Fibroblast of villous mesenchyme (primary cell): ENCODE measurements at regions not wholly inside any gene's neighbourhood (a gene's known extent, or its start where the extent isn't known, plus 50 kb on each side); places are given as distances from the start of the nearest gene placed in this dataset.

Experiments used
- DNase-seq: peaks from one replicate; pipeline ENCODE4 v3.0.0-alpha.2; 2010; ENCODE audit warnings: low read depth
- H3K4me3 ChIP-seq: 2 replicates; pipeline ENCODE4 v1.5.1; 2011; ENCODE audit warnings: low read depth, mild to moderate bottlenecking, low read length
- CTCF ChIP-seq: IDR thresholded peaks from 2 replicates; pipeline ENCODE4 v1.5.1; 2012; ENCODE audit warnings: low read depth, mild to moderate bottlenecking, low read length; ENCODE audit not compliant: insufficient read depth

DNA sequence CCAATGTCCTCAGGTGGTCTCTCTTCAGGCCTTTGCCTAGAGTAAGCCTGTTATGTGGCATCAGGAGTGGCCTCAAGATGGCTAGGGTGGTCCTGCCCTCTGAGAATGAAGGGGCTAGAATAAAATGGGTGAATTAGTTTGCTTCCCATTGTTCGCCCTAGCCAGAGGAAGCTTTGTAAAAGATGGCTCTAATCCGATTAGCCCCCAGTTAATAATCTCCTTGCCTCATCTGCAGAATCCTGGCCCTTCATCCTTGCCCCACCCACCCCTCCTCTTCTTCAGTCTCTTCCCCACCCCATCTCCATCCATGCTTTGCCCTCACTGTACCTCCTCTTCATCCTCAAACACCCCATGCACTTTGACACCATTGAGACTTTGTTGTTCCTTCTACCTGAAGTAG, 57.4 kb upstream of the LGALSL start:
- no peak for TF ChIP-seq CTCF
- DNase-seq = no peak
- no peak overlapping the region for H3K4me3 ChIP-seq

GRCh38 chr2:64398516-64399129, 55.3 kb upstream of the LGALSL start:
- no peak for TF ChIP-seq CTCF
- H3K4me3 ChIP-seq = no peak overlapping the region
- no peak for DNase-seq

DNA sequence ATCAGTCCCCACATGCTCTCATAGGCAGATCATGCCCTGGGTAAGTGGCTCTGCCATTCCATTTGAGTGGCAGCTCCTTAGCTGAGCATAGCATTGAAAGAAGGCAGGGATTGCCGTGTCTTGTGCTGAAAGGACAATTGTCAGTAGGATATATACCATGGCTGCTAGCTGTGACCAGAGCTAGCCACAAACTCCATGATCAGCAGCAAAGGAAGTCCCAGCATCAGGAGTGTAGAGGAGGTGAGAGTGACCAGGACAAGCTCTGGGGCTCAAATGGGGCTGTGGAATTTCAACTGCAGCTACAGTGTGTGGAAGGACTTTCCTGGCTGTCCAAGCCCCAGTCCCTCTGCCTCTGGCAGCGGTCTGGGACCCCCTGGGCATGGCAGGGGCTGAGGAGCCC, 54.4 kb upstream of the LGALSL start:
- H3K4me3 ChIP-seq = no peak overlapping the region
- no peak for TF ChIP-seq CTCF
- no peak for DNase-seq

DNA sequence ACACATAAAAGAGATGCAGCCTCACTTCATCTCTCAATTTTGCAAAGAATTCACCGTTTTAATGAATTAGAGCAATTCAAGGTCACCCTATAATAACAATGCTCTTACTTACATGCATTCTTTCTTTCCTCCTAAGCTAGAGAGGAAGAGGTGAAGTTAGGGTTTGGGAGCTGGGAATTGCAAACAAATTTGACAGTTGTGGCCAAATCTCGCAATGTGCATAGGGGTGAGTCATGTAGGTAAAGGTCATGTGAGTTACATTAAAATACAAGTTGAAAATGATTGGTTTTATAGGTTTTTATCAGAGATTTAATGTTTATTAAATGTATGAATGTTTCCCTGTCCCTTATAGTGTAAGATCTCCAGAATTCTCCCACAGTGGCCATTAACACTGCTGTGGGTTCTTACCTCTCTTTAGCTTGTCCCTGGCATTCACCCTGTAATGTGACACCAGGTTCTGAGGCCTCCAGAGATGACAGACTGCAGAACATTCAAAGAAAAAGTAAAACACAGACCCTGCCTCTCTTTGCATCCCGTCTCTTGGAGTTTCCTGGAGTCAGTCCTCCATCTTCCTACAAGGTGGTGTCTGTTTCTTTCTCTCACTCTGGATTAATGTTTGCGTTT, 53.7 kb upstream of the LGALSL start:
- TF ChIP-seq CTCF = no peak
- H3K4me3 ChIP-seq = no peak overlapping the region
- DNase-seq = no peak

GRCh38 chr2:64400733-64401528, 53.0 kb upstream of the LGALSL start:
- no peak for TF ChIP-seq CTCF
- no peak for DNase-seq
- H3K4me3 ChIP-seq = no peak overlapping the region

DNA sequence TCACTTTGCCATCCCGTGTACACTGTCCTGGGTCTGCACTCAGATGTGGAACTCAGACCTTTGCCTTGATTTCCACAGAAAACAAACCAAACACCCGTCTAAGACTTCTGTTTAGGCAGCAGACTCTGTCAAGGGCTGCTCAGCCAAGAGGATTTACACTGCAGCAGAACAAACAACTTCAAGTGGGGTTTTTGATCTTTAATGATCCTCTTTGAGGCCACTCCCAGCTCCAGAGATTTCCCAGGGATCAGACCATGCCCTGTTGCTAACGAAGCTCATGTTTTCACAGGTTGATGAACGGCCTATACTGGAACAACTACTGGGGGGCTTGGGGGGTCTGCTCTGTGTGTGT, 52.5 kb upstream of the LGALSL start:
- no peak overlapping the region for H3K4me3 ChIP-seq
- no peak for TF ChIP-seq CTCF

More for the DNA sequence above, 52.5 kb upstream of the LGALSL start:
- no peak for DNase-seq
